Lung (tissue), 11 donors: ENCODE measurements at regions not wholly inside any gene's neighbourhood (a gene's known extent, or its start where the extent isn't known, plus 50 kb on each side); places are given as distances from the start of the nearest gene placed in this dataset.

Source experiments
- ATAC-seq: fragments of 200-7000 bp; cut with Tn5 transposase; one replicate; pipeline ENCODE4 v1.9.1; 2020; ENCODE audit warnings: moderate number of reproducible peaks; ENCODE audit not compliant: insufficient read depth, low FRiP score
- DNase-seq, 3 donors: peaks; one replicate each; pipeline ENCODE4 v3.0.0-alpha.2; 2013 to 2017
- H3K27ac ChIP-seq, 2 donors: one replicate each; pipeline ENCODE4 v1.5.1; 2013; ENCODE audit warnings: mild to moderate bottlenecking in 2 of 2, moderate library complexity in 2 of 2, control low read depth in 1 of 2, inconsistent platforms in 1 of 2, low read depth in 1 of 2, low read length in 1 of 2
- H3K27me3 ChIP-seq, 3 donors: one replicate each; pipeline ENCODE4 v1.5.1; 2013; ENCODE audit warnings: low read length in 2 of 3; ENCODE audit not compliant: control insufficient read depth in 3 of 3, insufficient read depth in 3 of 3
- H3K36me3 ChIP-seq, 4 donors: one replicate each; pipeline ENCODE4 v1.5.1; 2013; ENCODE audit warnings: low read length in 4 of 4, mild to moderate bottlenecking in 1 of 4, moderate library complexity in 1 of 4; ENCODE audit not compliant: control insufficient read depth in 4 of 4, insufficient read depth in 4 of 4
- H3K4me1 ChIP-seq, 5 donors: one replicate each; pipeline ENCODE4 v1.5.1; 2013; ENCODE audit warnings: low read length in 5 of 5, mild to moderate bottlenecking in 2 of 5, moderate library complexity in 1 of 5; ENCODE audit not compliant: control insufficient read depth in 5 of 5, insufficient read depth in 5 of 5
- H3K4me3 ChIP-seq: one replicate; pipeline ENCODE4 v1.5.1; 2013; ENCODE audit warnings: mild to moderate bottlenecking, control low read depth, moderate library complexity
- H3K9ac ChIP-seq, 2 donors: one replicate each; pipeline ENCODE4 v1.5.1; 2013; ENCODE audit warnings: low read length in 2 of 2, control low read depth in 1 of 2; ENCODE audit not compliant: insufficient read depth in 1 of 2
- H3K9me3 ChIP-seq, 4 donors: one replicate each; pipeline ENCODE4 v1.5.1; 2013; ENCODE audit warnings: low read length in 3 of 4, mild to moderate bottlenecking in 1 of 4, moderate library complexity in 1 of 4; ENCODE audit not compliant: control insufficient read depth in 4 of 4, insufficient read depth in 3 of 4
- WGBS, 2 donors: extraction: QIAGEN DNeasy Blood & Tissue Kit; methylation state at CpG; one replicate each; pipeline ENCODE4 v1.1.7; 2013; 5-methylcytosine and 5-hydroxymethylcytosine counted together
- TF ChIP-seq, protein P1 (sequence below): IDR thresholded peaks from 2 replicates; pipeline ENCODE4 v1.5.1; 2012; ENCODE audit warnings: mild to moderate bottlenecking; ENCODE audit errors: control extremely low read depth, extremely low read depth
- donor health status: control.
- donor health status: control.
- donor health status: Bipolar disorder and iron deficiency.
- donor health status: healthy.
- donor health status: DM: yes; HTN: yes; CAD: no.

DNA sequence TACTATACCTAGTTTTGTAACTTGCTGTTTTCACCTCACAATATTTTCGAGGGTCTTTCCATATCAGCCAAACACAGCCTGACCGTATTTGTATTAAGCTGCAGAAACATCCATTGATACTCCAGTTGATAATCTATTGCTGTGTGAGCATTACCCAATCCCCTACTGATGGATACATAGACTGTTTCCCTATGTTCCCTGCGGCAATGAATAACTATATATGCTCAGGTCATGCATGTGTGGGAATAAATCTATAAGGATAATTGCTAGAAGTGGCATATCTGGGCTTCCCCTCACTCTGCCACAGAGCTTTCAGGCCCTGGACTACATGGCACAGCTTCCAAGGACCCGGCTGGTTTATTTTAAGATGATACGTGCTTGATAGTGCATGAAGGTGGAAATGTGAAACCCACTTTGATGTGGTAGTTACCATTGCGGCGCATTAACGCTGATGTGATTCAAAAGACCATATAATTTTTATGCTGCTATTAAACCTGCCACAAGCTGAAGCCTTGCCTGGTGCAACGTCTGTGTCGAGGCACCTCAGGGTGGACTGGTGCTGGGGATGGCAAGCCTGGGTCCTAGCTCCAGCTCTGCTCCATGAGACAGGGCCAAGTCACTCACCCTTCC is 81.4 kb upstream of the KCNK12 start:
- Histone ChIP-seq H3K27ac (no peak overlapping the region), H3K4me1 (peaks cover 0 to 10% (median 0%) of the 10 kb centered on the region in 5 donors), H3K9ac (no peak overlapping the region), H3K36me3 (no peaks in the 10 kb centered on the region), H3K4me3 (no peak overlapping the region), H3K9me3 (no peaks in the 10 kb centered on the region), H3K27me3 (no peaks in the 10 kb centered on the region)
- WGBS, 2 donors: 92 to 93% methylated on average over 10 of the region's 10 CpGs
- ATAC-seq: no peak
- no peak for DNase-seq
- TF ChIP-seq, protein P1, sequence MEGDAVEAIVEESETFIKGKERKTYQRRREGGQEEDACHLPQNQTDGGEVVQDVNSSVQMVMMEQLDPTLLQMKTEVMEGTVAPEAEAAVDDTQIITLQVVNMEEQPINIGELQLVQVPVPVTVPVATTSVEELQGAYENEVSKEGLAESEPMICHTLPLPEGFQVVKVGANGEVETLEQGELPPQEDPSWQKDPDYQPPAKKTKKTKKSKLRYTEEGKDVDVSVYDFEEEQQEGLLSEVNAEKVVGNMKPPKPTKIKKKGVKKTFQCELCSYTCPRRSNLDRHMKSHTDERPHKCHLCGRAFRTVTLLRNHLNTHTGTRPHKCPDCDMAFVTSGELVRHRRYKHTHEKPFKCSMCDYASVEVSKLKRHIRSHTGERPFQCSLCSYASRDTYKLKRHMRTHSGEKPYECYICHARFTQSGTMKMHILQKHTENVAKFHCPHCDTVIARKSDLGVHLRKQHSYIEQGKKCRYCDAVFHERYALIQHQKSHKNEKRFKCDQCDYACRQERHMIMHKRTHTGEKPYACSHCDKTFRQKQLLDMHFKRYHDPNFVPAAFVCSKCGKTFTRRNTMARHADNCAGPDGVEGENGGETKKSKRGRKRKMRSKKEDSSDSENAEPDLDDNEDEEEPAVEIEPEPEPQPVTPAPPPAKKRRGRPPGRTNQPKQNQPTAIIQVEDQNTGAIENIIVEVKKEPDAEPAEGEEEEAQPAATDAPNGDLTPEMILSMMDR: no peak

DNA sequence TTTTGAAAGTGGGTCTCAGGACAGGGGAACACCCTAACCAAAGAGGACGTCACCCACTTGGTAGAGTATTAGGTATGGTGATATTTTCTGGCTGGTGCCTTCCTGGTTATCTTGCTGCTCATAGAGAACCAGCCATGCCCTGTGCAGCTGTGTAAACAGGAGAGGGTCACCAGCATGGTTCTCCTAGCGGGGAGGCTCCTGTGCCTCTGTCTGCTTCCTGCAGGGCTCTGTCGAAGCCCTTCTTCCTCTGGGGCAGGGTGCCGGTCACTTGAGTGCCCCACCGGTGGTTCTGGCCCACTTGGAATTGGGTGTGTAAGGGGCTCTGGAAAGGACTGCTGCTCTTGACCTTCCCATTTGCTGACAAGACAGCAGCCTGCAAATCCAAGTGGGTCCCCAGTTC is 80.5 kb upstream of the KCNK12 start:
- Histone ChIP-seq H3K27ac (no peak overlapping the region), H3K9me3 (no peaks in the 10 kb centered on the region), H3K9ac (no peak overlapping the region), H3K4me1 (peaks cover 0 to 10% (median 0%) of the 10 kb centered on the region in 5 donors), H3K36me3 (no peaks in the 10 kb centered on the region), H3K27me3 (no peaks in the 10 kb centered on the region), H3K4me3 (no peak overlapping the region)
- no peak for ATAC-seq
- DNase-seq: no peak
- 56 to 65% methylated on average over 5 of the region's 5 CpGs for WGBS, 2 donors
- TF ChIP-seq, protein P1: no peak

DNA sequence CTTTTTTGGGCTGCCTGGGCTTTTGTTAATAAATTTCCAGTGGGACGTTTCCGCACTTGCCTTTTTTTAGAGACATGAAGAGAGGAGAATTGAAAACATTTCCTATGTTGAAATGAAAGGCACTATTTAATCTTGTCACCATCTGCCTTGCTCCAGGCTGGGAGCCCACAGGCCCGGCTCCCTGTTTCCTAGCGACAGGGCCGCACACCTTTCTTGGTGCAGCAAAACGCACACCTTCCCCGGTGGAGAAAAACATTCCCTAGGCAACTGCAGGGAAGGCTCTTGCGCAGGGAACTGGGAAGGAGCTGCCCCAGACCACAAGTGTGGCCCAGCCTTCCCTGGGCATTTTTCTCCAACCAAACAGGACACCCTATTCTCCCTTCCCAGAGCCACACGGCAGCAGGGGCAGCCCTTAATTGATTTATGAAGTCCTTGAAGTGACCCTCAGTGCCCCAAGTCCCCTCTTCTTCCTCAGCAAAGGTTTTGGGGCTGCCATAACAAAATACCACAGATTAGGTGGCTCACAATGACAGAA is 79.3 kb upstream of the KCNK12 start:
- Histone ChIP-seq H3K27ac (no peak overlapping the region), H3K36me3 (no peaks in the 10 kb centered on the region), H3K4me3 (no peak overlapping the region), H3K4me1 (peaks cover 0 to 10% (median 0%) of the 10 kb centered on the region in 5 donors), H3K9me3 (peaks cover 0 to 2% (median 0%) of the 10 kb centered on the region in 4 donors), H3K9ac (no peak overlapping the region), H3K27me3 (no peaks in the 10 kb centered on the region)
- DNase-seq (no peak), ATAC-seq (no peak)
- WGBS, 2 donors: 84 to 92% methylated on average over 9 of the region's 9 CpGs
- TF ChIP-seq, protein P1: no peak

DNA sequence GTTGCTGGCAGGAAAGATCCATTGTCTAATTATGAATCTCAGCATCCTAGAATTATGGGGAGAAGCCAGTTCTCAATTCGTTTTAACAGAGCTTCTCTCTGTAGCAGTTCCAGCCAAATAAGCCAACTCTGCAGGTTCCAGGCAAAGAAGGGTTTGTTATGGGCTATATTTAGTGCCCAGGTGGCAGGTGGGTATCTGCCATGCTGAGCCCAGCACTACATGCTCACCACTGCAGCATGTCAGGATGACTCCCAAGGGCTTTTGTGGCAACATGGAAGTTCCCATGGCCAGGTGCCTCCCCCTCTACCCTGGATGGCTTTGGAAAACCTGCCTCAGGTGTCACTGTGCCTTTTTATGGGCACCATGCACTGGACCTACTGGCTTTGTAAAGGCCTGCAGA is 74.5 kb upstream of the KCNK12 start:
- TF ChIP-seq, protein P1: no peak
- no peaks in the 10 kb centered on the region for H3K4me1 ChIP-seq
- H3K27ac ChIP-seq: no peak overlapping the region
- ATAC-seq (no peak), DNase-seq (no peak)
- 74 to 77% methylated on average over 1 of the region's 1 CpG for WGBS, 2 donors
- no peaks in the 10 kb centered on the region for H3K36me3 ChIP-seq
- H3K4me3 ChIP-seq: no peak overlapping the region
- H3K9ac ChIP-seq: no peak overlapping the region
- no peaks in the 10 kb centered on the region for H3K27me3 ChIP-seq
- H3K9me3 ChIP-seq: peaks cover 0 to 2% (median 0%) of the 10 kb centered on the region in 4 donors
